Cerebellar cortex (tissue), 1 donor: ENCODE measurements at regions not wholly inside any gene's neighbourhood (a gene's known extent, or its start where the extent isn't known, plus 50 kb on each side); places are given as distances from the start of the nearest gene placed in this dataset.
A peak's percentile ranks its signal among the peaks of the same experiment; 100 is the strongest.

ENCODE experiments used
- DNase-seq: peaks from one replicate; pipeline ENCODE4 v3.0.0-alpha.2; 2015; ENCODE audit warnings: low spot score

- no peak for DNase-seq
These were observed 882.9 kb downstream of the RPA4 start for GRCh38 chrX:97766501-97767095.

GRCh38 chrX:97787311-97787710 lies 903.6 kb downstream of the RPA4 start:
- DNase-seq = no peak

- DNase-seq = no peak
These were observed 904.1 kb downstream of the RPA4 start for GRCh38 chrX:97787849-97788248.

- DNase-seq = no peak
These were observed 907.1 kb downstream of the RPA4 start for GRCh38 chrX:97790850-97791249.

- DNase-seq = no peak
These were observed 913.4 kb downstream of the RPA4 start for GRCh38 chrX:97797076-97797475.

- no peak for DNase-seq
These were observed 922.5 kb downstream of the RPA4 start for GRCh38 chrX:97806238-97806637.

GRCh38 chrX:97806946-97807345 lies 923.2 kb downstream of the RPA4 start:
- no peak for DNase-seq

GRCh38 chrX:97820170-97820569 lies 936.5 kb downstream of the RPA4 start:
- no peak for DNase-seq

- DNase-seq = no peak
These were observed 944.8 kb downstream of the RPA4 start for GRCh38 chrX:97828471-97828870.

GRCh38 chrX:97835969-97836368 lies 952.3 kb downstream of the RPA4 start:
- no peak for DNase-seq

- DNase-seq = no peak
These were observed 958.0 kb downstream of the RPA4 start for GRCh38 chrX:97841544-97842179.

GRCh38 chrX:97842468-97843199 lies 958.9 kb downstream of the RPA4 start:
- DNase-seq = no peak

GRCh38 chrX:97843200-97843811 lies 959.6 kb downstream of the RPA4 start:
- DNase-seq = no peak

GRCh38 chrX:97844161-97844560 lies 960.5 kb downstream of the RPA4 start:
- no peak for DNase-seq

- DNase-seq = no peak
These were observed 961.2 kb downstream of the RPA4 start for GRCh38 chrX:97844943-97845342.

- DNase-seq = no peak
These were observed 961.7 kb downstream of the RPA4 start for GRCh38 chrX:97845451-97845850.

GRCh38 chrX:97846228-97846627 lies 962.5 kb downstream of the RPA4 start:
- no peak for DNase-seq

GRCh38 chrX:97846718-97847237 lies 963.1 kb downstream of the RPA4 start:
- DNase-seq = no peak

- no peak for DNase-seq
These were observed 964.4 kb downstream of the RPA4 start for GRCh38 chrX:97847885-97848679.

GRCh38 chrX:97849951-97850350 lies 966.2 kb downstream of the RPA4 start:
- DNase-seq = no peak

- no peak for DNase-seq
These were observed 967.2 kb downstream of the RPA4 start for GRCh38 chrX:97850911-97851310.

GRCh38 chrX:97854086-97854485 lies 970.4 kb downstream of the RPA4 start:
- peak; percentile 14 for DNase-seq
